Cardiac fibroblast (primary cell): ENCODE measurements at regions not wholly inside any gene's neighbourhood (a gene's known extent, or its start where the extent isn't known, plus 50 kb on each side); places are given as distances from the start of the nearest gene placed in this dataset.

Experiments
- DNase-seq, 2 donors: peaks; one replicate each; pipeline versions ENCODE4 v3.0.0 to v3.0.0-alpha.2; 2010; ENCODE audit warnings: low read depth in 2 of 2
- H3K4me3 ChIP-seq, 2 donors: replicated peaks in 1 of 2; 1 replicate in 1 of 2; 2 replicates in 1 of 2; pipeline ENCODE4 v1.5.1; 2011; ENCODE audit warnings: low read depth in 2 of 2, low read length in 2 of 2, mild to moderate bottlenecking in 2 of 2, moderate library complexity in 1 of 2
- TF ChIP-seq, protein P1 (sequence below): IDR thresholded peaks from one replicate; pipeline ENCODE4 v1.5.1; 2011; ENCODE audit warnings: low read depth, mild to moderate bottlenecking, low read length, inconsistent platforms

DNA sequence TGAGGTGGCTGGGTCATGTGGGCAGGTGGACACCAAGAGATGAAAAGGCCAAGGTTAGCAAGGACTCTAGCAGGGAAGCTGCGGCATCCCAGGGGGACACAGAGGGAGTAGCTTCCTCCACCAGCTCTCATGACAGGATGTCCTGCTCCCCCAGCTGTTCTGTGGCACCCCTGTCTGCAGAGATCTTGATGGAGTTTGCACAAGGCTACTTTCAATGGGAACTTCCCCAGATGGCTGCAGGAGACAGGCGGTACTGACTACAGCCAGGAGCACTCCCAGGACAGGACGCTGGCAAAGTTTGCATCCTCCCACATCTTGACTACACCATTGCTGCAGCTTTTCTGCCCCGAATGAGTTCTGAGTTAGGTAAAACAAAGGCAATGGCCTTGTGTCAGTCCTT, 312.8 kb downstream of the TLE4 start:
- DNase-seq, result no peak
- H3K4me3 ChIP-seq, result no peak overlapping the region
- TF ChIP-seq, protein P1, sequence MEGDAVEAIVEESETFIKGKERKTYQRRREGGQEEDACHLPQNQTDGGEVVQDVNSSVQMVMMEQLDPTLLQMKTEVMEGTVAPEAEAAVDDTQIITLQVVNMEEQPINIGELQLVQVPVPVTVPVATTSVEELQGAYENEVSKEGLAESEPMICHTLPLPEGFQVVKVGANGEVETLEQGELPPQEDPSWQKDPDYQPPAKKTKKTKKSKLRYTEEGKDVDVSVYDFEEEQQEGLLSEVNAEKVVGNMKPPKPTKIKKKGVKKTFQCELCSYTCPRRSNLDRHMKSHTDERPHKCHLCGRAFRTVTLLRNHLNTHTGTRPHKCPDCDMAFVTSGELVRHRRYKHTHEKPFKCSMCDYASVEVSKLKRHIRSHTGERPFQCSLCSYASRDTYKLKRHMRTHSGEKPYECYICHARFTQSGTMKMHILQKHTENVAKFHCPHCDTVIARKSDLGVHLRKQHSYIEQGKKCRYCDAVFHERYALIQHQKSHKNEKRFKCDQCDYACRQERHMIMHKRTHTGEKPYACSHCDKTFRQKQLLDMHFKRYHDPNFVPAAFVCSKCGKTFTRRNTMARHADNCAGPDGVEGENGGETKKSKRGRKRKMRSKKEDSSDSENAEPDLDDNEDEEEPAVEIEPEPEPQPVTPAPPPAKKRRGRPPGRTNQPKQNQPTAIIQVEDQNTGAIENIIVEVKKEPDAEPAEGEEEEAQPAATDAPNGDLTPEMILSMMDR, result no peak

DNA sequence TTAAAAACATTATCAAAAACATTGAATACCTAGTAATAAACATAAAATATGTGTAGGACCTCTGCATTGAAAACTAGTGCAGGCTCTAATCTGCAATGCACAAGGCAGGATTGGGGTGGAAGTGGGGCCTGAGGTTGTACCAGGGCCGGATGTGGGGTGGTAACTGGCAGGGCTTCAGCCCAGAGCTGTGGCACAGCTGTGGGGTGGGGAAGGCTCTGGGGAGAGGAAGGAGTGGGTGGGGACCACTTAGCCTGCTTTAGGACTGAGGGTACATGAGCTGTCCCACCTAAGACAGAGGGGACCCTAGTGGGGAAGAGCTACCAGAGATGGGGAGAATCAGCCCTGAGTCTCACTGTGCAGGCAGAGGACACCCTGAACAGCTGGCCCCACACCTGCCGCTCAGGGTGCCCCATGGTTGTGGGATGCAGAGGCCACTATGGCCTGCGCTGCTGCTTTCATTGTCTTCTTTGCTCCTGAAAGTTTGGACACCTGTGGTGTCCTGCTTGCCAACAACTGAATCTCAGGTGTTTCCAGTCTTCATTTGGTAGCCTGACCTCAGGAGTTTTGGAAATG, 311.4 kb downstream of the TLE4 start:
- no peak overlapping the region for H3K4me3 ChIP-seq
- DNase-seq, result no peak
- TF ChIP-seq, protein P1, result no peak

DNA sequence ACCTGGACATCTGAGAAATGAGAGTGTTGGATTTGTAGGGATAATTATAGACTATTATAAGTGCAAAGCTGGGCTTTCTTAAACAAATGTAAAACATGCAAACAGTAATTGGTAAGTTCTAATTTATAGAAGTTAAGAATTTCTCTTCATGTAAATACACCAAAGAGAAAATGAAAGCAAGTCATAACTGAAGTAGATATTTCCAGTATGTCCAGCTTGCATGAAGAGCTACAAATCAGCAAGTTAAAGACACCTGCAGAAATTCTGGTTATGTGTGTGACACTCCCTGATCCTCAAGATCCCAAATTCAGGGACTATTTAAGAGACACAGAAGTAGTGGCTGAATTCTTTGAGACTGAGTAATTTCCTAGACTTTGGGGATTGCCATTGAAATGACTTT, 308.9 kb downstream of the TLE4 start:
- DNase-seq, result no peak
- TF ChIP-seq, protein P1, result no peak
- no peak overlapping the region for H3K4me3 ChIP-seq

DNA sequence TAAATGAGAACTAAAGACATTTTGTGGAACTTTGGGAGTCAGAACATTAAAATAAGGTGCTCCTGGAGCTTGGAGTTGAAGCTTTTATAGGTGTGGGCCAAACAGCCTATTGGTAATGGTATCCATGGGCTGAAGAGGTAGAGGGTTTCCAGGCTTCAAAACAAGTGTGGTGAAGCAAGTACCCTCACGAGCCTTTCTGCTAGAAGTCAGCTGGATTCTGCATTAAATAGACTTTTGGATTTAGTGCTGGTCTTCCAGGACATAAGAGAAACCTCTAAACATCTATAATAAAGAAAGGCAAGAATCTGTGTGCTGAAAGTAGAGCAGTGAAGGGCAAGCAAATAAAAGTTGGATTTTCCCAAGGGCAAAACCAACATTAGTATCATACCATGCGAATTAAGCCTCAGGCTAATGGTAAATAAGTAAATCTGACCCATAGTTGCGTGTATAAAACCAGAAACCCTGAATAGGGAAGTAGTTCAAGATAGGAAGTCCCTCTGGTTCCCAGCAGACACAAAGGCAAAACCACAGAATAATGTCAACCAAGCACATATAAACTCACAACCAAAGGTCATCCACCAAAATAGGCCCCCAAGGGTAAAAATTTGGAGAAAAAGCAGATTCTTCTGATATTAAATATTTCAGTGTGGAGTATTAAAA, 306.3 kb downstream of the TLE4 start:
- no peak overlapping the region for H3K4me3 ChIP-seq
- TF ChIP-seq, protein P1, result no peak
- no peak for DNase-seq

DNA sequence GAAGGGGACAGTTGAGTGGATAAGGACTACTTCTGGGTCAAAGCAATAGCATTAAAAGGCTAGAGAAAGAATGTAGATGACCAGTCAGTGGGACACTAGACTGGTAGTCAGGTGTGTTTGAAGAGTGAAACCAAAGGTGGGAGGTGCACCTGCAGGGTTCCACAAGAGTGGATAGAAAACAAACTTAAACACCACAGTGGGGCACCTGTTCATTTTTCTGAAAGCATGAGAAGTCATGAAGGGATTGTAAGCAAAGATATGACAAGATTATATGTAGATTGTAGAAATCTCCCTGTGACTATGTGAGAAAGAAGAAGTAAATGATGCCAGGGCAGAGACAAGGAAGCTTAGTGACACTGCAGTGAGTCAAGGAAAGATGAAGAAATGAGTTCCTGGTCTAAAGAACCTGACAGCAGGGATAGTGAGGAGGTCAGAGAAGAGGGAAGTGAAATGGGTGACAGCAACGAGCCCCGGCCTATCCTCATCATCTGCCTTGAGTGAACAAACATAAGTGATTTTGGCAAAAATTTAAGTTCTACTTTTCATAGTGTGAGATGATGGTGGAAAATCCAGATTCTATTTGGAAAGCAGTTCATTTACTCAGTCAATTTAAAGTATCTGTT, 296.9 kb downstream of the TLE4 start:
- DNase-seq, result no peak
- TF ChIP-seq, protein P1, result no peak
- H3K4me3 ChIP-seq, result no peak overlapping the region

DNA sequence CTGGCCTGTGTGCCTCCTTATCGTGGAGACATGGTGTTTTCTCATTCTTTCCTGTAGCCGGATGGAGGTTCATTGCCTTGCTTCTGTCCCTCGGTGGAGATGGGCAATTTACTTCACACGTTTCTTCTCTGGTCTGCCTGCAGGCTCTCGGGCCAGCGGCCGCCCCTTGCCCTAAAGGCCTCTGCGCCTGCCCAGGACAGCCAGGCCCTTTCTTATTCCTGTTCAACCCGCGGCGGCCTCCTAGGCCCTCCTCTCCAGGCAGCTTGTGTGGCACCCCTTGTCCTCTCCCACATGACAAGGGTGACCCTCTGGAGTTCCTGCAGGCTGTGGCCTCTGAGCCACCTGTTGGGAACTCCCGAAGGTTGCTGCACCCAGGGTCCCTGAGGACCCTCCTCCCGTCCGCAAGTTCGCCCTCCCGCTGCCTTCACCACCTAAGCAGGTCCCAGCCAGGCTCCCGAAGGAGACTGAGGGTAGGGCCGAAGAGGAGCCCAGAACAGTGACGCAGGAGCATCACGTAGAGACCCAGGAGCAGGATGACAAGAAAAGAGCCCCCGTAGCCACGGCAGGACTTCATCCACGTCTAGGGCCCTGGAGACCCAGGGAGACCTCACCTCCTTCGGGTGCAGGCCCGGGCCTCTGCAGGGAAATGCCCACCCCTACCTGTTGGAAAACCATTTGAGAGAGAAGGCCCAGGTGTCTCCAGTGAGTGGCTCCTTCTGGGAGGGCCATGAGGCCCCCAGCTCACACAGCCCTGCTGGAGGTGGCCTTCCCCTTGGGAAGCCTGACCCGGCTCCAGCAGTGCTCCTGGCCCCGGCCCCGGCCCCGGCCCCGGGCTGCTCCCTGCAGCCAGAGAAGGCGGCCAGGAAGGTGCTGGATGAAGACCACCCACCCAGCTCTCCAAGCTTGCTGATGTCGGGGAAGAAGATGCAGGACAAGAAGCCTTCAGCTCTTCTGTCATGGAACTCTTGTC, 291.4 kb downstream of the TLE4 start:
- H3K4me3 ChIP-seq, result no peak overlapping the region
- TF ChIP-seq, protein P1, result no peak
- DNase-seq, result no peak
